ENCODE measurements at regions not wholly inside any gene's neighbourhood (a gene's known extent, or its start where the extent isn't known, plus 50 kb on each side); places are given as distances from the start of the nearest gene placed in this dataset.
"Not testable (repeated sequence)": the region's sequence is repeated elsewhere in the genome, so short reads cannot be mapped to it uniquely, and the experiment has no call there.

DNA sequence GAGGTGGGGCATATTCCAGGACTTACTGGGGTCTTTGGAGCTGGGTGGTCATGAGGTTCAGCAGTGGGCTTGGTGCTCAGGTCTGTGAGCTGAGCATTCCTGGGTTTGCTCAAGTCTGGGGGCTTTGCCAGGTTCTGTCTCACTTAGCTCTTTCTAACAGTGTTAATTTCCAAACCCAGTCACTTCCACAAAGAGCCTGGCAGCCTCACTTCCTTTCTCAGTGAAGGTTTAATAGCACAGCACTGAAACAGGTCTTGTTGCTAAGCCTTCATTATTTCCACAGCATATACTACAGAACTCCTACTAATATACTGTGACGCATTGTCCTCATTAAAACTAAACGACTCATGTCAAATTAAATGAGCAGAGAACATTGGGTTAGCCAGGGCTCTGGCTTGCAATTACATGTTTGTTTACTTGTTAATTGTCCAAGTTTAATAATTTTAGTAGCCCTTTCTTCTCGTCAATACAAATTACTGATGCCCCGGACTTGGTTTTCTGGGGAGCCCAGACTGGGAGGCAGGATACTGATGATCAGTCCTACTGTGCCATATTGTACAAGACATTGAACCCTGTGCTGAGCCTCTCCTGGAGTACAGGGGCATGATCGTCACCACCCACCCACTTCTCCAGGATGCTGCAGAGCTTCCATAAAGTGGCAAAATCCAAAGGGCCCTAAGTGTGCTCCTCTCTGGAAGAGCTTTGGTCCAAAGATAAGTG lies 170.7 kb downstream of the IER5 start:
- no peak for DNase-seq (ENCODE audit: low spot score)

DNA sequence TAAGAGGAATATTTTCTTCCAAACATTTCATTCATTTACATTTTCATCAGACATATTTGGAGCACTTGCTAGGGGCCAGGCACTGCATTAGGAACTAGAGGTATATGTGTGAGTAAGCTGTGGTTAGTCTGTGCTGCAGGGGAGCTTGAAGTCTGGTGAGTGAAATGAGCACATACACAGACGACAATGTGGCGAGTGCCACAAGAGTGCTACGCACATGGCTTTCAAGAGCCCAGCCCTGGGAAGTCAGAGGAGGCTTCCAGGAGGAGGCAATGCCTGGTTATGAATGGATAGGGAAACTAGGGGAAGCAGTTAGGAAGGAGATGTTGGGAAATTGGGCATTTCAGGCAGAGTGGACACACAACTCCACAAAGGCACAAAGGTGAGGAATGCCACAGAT lies 171.8 kb downstream of the IER5 start:
- DNase-seq (ENCODE audit: low spot score), result no peak

DNA sequence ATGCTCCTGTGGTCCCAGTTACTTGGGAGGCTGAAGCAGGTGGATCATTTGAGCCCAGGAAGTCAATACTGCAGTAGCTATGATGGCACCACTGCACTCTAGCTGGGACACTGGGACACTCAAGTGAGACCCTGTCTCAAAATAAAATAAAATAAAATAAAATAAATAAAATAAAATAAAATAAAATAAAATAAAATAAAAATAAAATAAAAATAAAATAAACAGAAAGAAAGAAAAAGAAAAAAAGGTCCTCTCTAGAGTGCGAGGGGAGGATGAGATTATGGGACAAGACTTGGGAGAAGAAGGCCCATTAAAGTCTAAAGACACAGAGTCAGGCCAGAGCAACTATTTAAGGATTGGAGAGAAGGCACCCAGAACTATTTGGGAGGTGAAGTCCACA lies 172.5 kb downstream of the IER5 start:
- no peak for DNase-seq (ENCODE audit: low spot score)

DNA sequence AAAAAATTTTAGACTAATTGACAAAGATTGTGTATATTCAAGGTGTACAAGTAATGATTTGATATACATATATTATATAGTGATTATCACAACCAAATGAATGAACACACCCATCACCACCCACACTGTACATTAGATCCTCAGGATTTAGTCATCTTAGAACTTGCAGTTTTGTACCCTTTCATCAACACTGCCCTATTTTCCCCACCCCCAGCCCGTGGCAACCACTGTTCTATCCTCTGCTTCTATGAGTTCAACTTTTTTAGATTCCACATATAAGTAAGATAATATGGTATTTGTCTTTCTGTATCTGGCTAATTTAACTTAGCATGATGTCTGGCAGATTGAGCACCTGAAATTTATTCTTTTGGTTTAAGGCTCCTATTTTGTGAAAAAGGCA lies 173.6 kb downstream of the IER5 start:
- no peak for DNase-seq (ENCODE audit: low spot score)

DNA sequence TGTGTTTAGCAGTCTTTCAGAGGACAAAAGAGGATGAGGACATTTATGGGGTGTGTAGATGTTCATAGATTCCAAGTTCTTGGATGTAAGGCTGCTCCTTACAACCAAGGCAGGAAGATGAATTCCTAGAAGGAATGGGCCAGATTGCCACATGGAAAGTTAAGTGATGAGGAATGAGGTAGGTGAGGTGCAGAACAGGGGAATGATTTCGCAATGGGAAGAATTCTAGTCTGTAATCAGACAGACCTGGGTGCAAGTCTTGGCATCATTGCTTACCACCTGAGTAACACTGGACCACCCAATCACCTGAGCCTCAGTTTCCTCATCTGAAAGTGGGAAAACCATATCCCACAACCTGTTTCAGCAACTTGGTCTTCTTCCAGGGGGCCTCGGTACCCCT lies 174.9 kb downstream of the IER5 start:
- DNase-seq (ENCODE audit: low spot score), result no peak

DNA sequence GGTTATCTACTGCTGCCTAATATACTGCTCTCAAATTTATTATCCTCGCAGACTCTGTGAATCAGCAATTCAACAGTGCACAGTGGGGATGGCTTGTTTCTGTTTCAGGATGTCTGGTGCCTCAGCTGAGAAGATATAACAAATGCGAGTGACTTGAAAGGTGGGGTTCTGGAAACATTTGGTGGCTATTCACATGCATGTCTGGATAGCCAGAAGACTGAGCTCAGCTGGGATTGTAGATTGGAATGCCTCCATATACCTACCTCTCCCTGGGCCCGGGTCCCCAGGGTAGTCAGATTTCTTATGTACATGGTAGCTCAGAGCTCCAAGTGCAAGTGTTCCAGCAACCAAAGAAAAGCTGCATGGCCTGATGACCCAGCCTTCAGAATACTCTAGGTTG lies 176.3 kb downstream of the IER5 start:
- no peak for DNase-seq (ENCODE audit: low spot score)

DNA sequence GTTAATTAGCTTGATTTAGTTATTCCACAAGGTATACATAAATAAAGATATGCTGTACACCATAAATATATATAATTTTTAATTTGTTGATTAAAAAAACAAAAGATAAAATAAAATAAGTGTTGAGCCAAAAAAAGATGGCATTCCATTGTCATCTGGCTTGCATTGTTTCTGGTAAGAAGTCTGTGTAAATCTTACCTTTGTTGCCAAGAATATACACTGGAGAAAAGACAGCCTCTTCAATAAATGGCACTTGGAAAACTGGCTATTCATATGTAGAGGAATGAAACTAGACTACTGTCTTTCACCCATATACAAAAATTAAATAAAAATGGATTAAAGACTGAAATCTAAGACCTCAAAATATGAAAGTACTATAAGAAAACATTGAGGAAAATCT lies 196.5 kb downstream of the IER5 start:
- no peak for DNase-seq (ENCODE audit: low spot score)

DNA sequence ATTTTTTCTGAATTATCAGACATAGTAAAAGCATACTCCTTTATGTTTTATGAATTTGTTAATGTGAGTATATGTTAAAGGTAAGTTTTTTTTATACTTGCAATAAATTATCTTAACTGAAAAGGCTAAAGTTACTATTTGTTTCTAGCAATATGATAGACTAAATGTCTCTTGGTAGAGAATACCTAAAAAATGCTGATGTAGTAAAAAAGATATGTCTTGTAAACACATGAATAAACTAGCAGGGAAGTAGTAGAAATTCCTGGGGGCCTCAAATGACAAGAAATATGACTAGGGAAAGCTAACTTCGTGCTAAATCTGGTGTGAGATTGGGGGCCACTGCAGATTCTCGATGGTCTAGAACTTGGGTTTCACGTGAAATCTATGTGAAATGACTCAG lies 188.1 kb upstream of the CACNA1E start:
- no peak for DNase-seq (ENCODE audit: low spot score)

DNA sequence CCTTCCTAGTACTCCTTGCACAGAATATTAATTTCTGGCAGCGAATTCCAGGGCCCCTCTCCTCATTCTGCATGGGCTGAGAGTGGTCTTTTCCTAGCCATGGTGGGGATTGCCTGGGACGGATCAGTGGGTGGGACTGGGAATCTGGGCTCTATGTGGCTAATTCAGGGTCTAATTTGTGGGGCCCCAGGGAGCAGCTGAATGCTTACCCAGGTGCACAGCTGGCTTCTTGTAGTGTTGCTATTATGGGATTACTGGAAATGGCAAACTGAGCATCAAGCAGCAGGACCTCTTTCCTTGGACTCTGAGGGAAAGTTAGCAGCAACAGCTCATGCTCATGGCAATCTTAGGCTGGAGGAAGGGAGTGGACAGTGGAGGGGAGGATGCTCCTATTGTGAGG lies 187.1 kb upstream of the CACNA1E start:
- DNase-seq (ENCODE audit: low spot score), result no peak

DNA sequence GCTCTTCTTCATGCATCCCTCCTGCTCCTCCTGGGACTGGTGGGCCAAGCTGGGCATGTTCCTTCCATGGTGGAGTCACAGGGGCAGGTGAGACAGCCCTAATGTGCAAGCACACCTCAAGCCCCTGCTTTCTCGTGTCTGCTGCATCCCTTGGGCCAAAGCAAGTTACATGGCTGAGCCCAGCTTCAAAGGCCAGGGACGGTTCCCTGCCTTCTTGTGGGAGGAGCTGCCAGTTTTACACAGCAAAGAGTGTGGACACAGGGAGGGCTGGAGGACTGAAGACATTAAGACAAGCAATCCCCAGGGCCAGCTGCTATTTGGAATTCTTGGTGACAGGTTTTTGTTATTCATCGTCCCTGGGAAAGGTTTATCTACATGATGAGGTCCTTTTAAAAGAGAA lies 175.2 kb upstream of the CACNA1E start:
- no peak for DNase-seq (ENCODE audit: low spot score)

DNA sequence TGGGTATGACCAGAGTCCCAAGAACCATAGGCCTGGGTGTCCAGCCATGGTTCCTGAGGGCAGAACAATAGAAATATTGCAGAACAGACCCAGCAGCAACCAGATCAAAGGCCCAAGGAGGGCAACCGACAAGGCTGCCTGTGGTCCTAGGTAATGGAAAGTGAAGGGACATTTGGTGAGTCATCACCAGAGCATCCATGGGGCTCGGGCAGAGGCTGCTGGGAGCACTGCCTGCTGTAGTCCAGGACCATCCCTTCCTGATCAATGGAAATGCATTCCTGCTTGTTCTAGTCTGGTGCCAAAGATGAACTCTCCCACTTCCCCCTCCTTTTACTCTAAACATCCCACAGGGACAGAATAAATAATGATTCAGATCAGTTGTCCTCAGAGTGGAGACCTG lies 172.8 kb upstream of the CACNA1E start:
- no peak for DNase-seq (ENCODE audit: low spot score)

DNA sequence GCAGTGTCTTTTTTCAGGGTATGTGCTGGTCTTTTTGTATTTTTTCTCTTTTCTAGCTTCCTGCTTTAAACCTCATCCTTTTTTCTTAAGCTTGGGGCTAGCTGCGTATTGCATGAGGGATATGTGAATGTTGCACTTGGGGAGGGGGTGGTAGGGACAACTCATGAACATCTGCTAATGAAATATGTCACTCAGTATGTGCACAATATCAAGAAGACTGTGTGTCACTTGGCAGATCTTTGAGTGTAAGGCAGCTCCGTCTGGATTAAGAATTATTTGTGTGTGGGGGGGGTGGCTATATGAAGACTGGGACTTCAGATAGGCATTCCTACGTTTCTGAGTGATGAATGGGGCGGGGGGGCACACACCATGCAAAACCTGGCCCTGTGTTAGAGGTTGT lies 170.4 kb upstream of the CACNA1E start:
- no peak for DNase-seq (ENCODE audit: low spot score)

DNA sequence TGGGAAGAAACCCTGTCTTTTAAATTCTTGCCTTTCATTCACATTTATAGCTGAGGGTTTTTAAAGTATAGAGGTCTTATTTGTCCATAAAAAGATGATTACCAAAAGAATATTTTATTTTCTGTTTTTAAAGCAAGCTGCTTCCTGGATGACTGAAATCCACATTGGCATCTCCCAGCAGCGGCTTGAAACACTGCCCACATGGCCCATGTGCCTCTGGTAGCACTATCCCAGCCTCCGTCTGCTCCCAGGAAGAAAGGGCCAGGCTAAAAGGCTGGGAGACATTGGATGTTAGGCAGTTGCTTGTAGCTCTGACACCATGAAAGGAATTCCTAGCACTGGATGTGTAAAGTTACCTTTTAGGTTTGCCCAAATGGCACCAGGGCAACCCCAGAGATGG lies 169.9 kb upstream of the CACNA1E start:
- no peak for DNase-seq (ENCODE audit: low spot score)

DNA sequence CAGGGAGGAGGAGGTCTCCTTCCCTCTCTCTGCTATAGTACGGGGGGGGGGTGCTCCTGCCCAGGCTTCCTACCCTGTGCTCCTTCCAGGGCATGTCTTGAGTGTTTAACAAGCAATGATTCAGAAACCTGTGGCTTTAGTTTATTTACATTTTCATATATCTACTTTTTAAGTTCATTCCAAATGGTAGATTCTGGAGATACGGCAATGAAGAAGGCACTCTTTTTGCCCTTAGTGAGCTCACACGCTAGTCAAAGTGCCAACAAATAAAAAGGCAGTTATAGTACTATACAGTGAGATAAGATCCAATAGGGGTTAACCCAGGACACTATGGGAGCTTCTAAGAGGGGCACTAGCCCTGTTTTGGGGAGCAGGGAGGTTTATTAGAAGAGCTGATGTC lies 169.3 kb upstream of the CACNA1E start:
- no peak for DNase-seq (ENCODE audit: low spot score)

DNA sequence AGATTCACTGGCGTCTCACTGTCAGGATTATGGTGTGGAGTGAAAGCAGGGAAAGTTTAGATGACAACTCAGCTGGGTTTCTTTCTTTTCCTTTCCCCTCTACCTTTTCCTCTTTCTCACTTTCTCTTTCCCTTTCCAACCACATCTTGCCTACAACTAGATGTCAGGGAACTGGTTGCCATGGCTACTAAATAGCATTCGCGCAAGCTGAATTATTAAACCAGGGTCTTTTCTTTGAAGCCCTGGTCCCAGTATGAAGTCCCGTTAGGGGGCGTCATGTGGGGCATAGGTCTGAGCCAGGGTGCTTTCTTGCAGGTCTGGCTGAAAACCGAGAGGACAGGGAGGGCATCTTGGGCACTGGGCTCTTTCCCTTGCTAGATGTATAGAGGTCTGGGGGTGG lies 168.4 kb upstream of the CACNA1E start:
- no peak for DNase-seq (ENCODE audit: low spot score)

DNA sequence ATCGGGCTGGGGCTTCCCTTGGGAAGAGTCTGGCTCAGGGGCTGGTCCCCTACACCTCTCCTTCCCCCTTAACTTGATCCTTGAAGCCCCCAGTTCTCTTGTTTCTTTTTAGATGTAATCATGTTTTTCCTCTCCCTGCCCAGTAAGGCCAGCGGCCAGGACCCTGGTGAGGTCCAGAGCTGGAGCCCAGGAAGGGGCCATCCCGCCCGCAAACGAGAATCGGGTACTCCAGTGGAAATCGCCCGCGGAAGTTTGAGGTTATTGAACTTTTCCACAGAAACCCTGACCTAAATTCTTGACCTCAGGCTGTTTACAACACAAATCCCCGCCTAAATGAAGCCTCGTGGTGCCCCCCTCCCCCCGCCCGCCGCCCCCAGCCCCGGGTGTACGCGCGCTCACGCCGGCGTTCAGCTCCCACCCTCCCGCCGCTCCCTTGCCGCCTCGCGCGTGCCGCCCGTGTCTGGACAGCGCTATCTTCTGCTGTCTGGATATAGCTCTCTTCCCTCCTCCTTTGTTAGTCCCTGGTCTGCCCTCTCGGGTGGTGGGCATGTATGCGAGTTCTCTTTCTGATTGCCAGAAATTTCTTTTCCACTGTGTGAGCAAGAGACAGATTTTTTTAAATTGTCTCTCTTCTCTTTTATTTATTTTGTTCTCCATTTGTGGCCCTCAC lies 165.9 kb upstream of the CACNA1E start:
- DNase-seq (ENCODE audit: low spot score), result no peak

DNA sequence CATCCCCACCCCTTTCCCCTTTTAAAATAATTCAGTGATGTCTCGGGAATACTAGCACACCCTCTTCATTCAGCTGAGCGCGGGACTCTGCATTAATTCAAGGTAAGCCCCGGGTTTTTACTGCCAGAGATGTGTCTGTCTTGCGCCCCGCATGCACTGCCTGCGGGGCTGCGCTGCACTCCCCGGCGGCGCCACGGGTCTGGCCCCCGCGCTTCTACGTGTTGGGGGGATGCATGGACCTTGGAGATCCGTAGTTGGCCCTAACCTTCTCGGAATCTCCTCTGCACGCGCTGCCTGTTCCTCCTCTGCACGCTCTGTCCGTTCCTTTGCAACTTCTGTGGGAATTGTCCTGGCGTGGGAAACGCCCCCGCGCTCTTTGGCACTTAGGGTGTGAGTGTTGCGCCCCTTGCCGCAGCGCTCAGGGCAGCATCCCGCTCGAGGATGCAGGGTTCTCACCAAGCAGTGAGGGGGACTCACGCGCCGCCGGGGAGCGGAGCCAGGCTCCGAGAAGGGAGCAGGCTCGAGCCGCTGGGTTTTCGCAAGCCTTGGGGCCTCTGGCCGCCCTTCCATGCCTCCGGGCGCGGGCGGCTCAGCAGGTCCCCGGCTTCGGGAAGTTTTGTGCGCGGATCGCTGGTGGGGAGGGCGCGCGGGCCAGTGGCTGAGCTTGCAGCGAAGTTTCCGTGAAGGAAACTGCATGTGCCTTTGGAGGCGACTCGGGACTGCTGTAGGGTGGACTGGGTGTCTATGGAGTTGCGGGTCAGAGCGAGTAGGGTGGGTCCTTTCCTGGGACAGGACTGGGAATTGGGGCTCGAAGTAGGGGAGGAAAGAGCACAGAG lies 165.1 kb upstream of the CACNA1E start:
- DNase-seq (ENCODE audit: low spot score), result no peak

DNA sequence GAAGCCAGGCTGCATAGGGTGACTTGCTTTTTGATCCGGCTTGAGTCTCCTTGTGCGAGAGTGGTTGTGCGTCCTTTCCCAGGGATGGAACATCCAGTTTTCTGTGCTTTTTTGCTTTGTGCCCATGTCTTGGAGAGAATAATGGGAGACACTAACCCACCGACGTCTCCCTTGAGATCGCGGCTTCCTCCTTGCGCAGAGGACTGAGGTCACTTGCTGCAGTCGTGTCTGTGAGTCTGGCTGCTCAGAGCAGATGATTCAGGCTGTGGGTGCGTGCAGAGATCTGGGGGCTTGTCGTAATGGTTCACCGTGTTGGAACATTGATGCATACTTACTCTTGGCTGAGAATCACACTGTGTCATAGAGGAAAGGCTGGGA lies 164.5 kb upstream of the CACNA1E start:
- no peak for DNase-seq (ENCODE audit: low spot score)

DNA sequence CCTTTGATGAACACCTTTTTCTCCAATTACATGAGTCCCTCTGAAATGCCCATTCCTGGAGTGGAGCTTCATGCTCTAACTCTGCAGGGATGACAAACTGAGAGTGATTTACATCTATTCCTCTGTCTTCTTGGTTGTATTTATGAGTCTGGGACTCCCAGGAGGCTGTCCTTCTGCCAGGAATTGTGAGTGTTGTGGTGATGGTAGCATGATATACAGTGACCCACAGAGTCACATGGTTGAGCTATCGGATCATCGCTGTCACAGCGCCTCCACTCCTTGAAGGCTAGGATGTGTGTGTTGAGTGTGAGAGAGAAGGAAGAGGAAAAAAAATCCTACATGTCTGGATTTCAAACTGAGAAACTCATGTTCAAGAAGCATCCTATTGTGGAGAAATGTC lies 163.4 kb upstream of the CACNA1E start:
- DNase-seq (ENCODE audit: low spot score), result no peak

DNA sequence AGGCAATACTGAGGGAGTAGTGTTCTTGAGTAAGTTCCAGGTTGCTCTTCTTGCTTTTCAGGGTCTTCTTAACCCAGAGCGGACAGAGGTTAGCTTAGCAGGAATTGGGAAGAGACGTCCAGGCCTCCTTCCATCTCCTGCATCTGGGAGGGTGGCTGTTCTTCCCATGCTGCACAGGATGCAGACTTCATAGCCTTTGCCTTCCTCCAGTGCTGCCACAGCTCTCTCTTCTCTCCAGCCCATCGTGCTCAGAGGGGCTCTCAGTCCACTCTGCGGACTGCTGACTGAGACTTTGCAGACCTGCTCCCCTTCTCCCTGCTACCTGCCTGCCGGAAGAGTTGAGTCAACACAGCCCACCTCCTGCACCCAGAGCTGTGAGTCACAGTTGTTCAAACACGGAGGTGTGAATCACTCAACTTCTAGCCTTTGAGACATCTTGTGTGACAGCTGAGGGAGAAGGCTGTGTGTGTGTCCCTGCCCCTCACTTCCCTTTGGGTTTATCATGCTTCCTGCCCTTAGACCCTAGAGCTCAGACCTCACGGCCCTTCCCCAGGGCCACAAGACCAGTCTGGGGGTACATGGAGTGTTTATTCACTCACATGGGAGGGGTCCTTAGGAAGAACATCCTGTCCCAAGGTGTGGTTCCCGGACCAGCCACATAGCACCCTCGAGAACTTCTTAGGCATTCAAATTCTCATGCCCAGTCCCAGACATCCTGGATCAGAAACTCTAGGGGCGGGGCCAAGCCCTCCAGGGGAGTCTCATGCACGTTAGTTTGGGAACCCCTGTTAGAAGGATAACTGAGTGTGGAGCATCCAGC lies 158.3 kb upstream of the CACNA1E start:
- DNase-seq (ENCODE audit: low spot score), result peak; percentile 14

DNA sequence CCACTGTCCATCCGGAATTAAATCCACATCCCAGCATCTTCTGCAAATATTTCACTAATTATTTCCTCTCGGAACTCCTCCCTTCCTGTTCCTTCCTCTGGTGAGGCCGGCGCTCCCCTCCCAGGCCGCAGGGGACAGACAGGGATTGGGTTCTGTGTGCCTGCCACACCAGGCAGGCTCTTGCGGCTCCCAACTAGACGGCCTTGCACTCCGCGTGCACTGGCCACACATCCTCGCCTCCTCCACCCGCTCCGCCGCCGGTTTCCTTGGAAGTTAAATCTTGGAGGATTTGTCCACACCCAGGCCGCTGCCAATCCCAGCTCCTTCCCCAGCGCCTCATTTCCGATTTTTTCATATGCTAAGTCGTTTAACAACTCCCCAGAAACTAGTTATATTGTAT lies 157.6 kb upstream of the CACNA1E start:
- DNase-seq (ENCODE audit: low spot score), result not testable (repeated sequence)

DNA sequence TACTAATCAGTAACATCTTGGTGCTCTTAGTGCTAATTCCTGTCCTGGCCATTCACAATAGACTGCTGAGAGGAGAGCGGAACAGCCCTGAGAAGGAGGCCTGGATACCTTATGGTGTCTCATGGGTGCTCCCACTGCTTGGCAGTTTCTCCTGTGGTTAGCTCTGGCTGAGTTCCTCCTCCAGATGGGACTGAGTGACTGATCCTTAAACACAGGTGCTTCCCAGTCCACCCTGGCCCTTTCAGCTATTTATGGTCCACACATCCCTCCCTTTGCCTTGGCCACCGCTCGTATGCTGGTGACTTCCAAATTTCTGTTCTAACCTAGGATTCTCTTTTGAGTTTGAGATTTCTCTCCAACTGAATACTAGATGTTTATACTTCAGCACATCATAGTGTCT lies 157.0 kb upstream of the CACNA1E start:
- no peak for DNase-seq (ENCODE audit: low spot score)

Measured in CD4-positive, alpha-beta T cell treated with Interleukin-6 at 100 ng/mL for 8 hours (primary cell).